Non-pigmented ciliary epithelial cell (primary cell): ENCODE measurements at regions not wholly inside any gene's neighbourhood (a gene's known extent, or its start where the extent isn't known, plus 50 kb on each side); places are given as distances from the start of the nearest gene placed in this dataset.

ENCODE experiments used
- DNase-seq: peaks from one replicate; pipeline ENCODE4 v3.0.0-alpha.2; 2010; ENCODE audit warnings: low read depth

DNA sequence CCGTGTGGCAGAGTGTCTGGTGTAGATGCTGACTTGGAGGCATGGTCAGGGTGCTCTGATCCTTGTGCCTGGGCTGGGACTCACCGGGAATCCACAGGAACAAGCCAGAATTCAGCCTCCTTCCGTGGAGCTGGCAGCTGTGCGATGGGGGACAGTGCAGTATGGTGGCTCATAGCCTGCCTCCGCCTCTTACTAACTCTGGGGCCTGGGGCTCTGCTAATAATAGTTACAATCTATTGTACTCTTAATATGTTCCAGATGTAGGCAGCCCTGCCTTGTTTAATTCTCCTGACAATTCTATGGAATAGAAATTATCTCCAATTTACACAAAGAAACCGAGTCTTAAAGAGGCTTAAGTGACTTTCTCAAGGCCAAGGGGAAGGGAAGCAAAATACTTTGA lies 77.6 kb downstream of the PCDH1 start:
- DNase-seq: no peak

GRCh38 chr5:141799507-141800167 lies 78.6 kb downstream of the PCDH1 start:
- DNase-seq: no peak

DNA sequence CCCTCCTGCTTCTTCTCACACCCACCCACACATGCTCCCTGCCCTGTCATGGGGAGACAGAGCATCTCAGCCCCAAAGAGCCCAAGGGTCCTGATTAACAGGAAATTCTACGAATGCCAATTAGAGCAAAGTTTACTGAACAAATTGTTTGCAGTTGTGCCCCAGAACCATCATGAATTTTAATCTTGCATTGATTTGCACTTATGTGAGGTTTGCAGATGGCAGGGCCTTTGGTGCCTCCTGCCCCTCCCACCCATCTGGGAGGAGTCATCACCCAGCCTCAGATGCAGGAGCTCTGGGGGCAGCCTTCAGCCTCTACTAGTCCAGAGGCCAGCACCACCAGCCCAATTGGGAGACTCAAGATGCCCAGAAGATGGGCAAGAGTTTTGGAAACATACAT lies 80.8 kb downstream of the PCDH1 start:
- no peak for DNase-seq

DNA sequence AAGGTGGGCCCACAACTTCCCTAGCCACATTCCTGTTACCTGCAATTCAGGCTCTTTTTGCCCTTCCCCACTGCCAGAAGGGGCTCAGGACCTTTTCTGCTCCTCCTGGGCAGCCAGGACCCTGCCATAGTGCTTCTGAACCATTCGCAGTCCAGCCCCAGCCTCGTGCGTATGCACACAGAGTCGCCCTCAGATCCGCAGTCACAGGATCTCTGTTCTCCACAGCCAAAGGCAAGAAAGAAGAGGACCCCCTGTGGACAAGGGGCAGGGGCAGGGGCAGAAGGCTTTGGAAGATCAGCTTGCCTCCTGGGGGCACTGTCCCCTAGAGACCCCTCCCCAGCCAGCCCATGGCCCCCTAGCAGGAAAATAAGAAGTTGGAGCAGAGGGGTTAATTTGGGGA lies 82.8 kb downstream of the PCDH1 start:
- no peak for DNase-seq

GRCh38 chr5:141793881-141794280 lies 84.3 kb downstream of the PCDH1 start:
- DNase-seq: no peak

DNA sequence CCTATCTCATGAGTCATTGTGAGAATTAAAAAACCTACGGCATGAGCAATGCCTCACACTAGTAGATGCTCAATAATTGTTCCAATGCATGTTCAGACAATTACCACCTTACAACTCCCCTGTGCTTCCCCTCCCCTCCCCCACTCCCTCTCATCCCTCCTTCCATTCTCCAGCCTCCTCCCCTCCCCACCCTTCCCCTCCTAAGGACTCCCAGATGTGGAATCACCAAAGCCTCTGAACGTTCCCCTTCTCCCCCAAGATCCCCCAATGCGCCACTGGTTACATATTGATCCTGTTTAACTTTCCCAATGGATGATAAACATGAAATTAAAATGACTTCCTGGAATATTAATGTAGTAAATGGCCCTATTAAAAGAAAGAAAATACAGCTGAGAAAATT lies 84.8 kb downstream of the PCDH1 start:
- DNase-seq: no peak

DNA sequence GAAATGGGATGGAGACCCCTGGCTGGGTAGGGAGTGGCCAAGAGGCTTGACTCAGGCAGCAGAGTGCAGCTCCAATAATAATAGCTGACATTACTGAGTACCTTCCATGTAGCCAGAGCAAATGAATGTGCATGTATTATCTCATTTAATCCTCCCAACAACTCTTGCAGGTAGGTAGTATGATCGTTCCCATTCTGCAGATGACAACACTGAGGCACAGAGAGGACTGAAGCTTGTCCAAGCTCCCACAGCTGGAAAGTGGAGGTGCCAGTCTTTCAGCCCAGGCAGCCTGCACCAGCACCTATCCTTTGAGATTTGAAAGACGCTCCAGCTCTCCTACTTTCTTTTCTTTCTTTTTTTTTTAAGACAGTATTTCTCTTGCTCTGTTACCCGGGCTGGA lies 87.6 kb downstream of the PCDH1 start:
- DNase-seq: no peak

DNA sequence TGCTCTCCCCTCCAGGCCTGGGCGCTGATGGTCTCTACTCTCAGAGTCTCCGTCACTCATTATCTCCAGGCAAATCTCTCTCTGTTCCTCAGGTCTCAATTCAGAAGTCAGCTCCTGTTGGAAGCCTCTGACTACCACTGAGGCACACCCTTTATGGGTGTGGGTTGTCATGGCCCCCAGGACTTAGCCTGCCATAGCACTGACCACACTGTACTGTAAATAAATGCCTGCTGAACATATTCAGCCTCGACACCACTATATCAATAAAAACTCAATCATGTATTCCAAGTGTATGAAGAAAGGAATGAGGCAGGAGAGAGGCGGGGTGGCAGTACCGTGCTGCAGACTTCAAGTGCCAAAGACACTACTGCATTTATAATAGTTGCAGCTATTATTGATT lies 88.9 kb downstream of the PCDH1 start:
- no peak for DNase-seq

DNA sequence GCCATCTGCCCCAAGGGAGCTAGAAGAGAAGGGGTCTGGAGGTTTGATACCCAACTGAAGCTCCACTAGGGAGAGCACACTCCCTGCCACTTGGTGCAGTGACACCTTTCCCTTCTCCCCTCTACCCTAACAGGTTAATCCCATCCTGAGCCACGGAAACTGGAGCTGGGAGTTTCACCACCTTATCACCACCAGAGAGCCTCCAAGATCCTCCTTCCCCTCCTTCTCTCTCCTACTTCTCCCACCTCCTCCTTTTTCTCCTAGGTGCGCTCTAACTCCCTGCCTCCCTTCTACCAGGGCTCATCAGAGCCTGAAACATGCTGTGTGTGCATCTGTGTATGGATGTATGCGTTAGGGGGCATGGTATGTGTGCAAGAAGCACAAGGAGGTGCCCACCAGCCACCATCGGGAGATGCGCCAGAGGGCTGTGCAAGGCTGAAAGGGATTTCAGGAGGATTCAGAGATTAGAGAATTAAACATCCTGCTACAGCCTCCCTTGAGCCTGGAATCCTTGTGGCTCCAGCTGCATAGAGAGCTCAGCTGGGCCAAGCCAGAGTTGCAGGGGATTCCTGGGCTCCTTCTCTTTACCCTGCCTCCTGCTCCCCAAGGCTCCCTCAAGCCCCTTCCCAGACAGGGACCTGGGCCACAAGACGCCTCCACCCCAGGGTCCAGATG lies 89.8 kb downstream of the PCDH1 start:
- no peak for DNase-seq

DNA sequence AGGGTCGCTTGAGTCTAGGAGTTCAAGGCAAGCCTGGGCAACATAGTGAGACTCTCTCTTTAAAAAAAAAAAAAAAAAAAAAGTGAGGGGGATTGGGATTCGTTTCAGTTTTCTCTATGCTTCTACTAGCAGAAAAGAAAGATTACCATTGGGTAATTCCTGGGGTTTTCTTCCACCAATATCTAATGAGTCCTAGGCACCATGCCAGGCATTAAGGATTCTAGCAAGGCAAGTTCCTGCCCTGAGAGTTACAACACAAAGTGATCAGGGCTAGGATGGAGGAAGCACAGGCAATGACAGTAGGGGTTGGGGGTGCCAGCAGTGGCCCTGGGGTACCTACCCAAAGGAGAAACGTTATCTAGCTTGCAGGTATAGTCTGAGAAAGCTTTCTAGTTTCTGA lies 90.8 kb downstream of the PCDH1 start:
- DNase-seq: no peak

DNA sequence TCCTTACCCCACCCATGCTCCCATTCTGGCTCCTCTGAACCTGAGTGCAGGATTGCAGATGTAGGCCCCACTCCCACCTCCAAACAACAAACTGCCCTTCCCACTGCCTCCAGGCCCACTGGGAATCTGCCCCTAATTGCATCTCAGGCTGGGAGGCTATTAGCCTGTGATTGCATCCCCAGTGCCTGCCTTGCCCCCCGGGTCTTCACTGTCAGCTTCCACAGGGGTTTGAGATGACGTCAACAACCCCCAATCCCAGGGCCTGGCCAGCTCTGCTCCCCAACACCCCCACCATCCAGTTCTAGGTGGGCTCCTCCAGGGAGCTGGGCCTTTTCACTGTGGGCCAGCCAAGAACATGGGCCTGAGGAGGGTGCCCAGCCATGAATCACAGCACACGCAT lies 91.5 kb downstream of the PCDH1 start:
- DNase-seq: no peak

GRCh38 chr5:141785711-141786110 lies 92.5 kb downstream of the PCDH1 start:
- no peak for DNase-seq

- no peak for DNase-seq
Measured at GRCh38 chr5:141785135-141785534, 93.1 kb downstream of the PCDH1 start.

- DNase-seq: no peak
Measured at GRCh38 chr5:141784529-141784928, 93.7 kb downstream of the PCDH1 start.

GRCh38 chr5:141783947-141784296 lies 94.3 kb downstream of the PCDH1 start:
- DNase-seq: no peak

- no peak for DNase-seq
Measured at GRCh38 chr5:141783005-141783946, 94.9 kb downstream of the PCDH1 start.

DNA sequence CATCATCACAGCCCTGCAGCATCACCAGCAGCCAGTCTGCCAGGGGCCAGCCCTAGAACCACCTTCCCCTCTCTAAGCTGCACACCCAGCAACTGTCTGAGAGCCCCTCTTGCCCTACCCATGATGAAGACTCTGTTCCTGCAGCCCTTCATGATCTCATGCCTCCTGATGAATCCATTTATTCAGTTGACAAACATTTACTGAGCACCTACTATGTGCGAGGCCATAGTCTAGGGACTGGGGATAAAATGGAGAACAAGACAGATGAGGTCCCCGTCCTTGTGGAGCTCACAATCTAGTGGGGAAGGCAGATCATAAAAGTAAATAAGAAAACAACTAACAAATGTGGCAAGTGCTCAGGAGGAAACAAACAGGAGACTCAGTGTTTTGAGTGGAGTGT lies 96.3 kb downstream of the PCDH1 start:
- DNase-seq: no peak

DNA sequence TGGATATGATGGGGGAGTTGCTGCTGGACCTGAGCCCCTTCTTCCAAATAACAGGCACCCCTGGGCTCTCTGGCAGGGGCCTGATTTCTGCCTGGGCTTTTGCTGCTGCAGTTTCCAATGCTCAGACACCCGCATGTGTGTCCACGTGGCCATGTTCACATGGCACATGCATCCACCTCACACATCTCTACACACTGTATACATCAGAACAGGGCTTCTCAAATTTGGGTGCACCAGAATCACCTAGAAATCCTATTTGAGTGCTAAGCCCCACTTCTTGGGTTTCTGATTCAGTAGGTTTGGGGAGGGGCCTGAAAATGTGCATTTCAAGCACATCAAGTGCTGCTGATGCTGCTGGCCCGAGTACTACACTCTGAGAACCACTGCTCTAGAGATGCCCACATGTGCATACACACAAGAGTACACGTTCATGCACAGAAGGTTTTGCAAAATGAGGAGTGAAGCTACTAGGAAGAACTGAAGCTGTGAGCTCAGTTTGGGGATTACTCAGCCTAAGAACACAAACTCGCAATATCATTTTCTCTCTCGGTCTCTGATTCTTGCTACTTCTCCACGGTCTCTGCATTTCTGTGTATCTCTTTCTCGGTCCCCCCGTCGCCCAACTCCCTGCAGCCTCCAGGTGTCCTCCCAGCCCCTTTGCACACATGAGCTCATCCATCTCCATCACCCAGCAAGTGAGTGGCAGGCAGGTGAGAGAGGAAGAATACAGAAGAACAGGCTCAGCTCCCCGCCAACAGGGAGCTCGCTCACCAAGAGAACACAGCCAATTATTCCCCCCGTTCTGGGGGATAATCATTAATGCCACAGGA lies 97.0 kb downstream of the PCDH1 start:
- no peak for DNase-seq

DNA sequence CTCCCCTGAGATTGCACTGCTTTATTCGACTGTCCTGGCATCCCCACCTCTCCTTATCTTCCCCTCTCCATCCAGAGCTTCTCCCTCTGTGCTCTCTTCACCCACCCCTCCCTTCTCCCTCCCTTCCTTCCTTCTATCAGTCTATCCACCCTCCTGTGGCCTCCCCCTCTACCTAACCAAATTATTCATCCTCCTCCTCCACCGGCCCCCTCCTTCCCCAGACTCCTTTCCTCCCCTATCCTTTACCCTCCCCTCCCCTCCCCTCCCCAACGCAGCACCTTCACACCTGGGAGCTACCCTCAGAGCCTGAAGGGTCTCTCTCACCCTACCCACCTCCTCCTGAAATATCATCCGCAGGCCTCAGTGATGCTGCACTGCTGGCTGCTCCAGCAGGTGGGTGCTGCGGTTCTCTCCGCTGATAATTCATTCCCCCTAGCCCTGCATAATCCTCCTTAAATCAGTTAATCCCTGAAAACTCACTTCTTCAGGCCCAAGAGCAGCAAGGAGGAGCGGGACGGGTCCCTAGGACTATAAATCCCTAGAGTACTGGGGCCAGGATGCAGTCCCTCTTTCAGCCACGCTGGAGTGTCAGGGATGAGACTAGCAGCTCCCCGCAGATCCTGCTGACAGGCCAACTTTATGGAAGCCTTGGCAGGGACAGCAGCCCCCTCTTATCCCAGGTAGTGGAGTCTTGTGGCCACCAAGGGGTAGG lies 97.8 kb downstream of the PCDH1 start:
- no peak for DNase-seq

DNA sequence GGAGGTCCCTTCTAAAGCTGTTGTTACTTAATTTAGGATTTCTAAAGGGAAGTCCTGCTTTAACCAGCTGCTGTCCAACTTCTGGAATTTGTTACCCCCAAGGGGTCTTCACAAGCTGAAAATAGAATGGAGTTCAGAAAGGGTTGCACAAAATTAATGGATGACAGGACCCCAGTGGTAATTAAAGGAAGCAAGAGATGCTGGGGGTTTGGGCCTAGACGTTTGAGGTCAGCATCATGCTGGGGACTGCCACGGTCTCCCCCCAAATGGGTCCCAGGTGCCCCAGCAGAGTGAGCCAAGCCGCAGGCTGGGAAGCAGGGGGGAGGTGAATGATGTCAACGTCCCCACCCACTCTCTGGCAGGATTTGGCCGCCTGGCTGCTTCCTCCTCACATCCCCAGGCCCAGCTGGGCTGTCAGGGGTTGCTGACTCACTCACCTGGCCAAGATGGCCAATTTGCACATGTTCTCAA lies 97.5 kb upstream of the ARAP3 start:
- peak; percentile 10 for DNase-seq

DNA sequence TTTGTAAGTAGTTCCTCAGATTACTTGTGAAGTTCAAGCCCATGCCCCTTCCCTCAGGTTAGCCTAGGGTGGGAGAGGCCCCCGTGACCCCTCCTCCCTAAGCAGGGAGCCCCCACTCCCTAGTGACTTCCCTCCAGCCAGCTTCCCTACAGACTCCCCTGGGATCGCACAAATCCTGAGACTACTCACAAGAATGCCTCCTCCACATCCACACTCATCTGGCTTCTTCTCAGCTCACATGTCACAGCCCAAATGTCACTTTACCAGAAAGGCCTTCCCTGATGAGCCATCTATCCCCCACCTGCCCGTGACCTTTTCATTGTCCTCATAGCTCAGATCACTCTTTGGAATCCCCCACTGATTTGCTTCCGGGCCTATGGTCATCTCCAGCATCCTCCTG lies 96.7 kb upstream of the ARAP3 start:
- DNase-seq: no peak
